Left ventricle myocardium inferior (tissue), 1 donor: ENCODE measurements at regions not wholly inside any gene's neighbourhood (a gene's known extent, or its start where the extent isn't known, plus 50 kb on each side); places are given as distances from the start of the nearest gene placed in this dataset.

ENCODE experiments used
- DNase-seq: peaks from one replicate; pipeline ENCODE4 v3.0.0-alpha.2; 2020
- H3K27ac ChIP-seq: fragments of 200-600 bp; replicated peaks from 2 replicates; pipeline ENCODE4 v1.8.0; 2021
- H3K27me3 ChIP-seq: fragments of 200-600 bp; 2 replicates; pipeline ENCODE4 v1.8.0; 2021; ENCODE audit warnings: low read depth
- H3K36me3 ChIP-seq: fragments of 200-600 bp; 2 replicates; pipeline ENCODE4 v1.8.0; 2021
- H3K4me1 ChIP-seq: fragments of 200-600 bp; 2 replicates; pipeline ENCODE4 v1.8.0; 2021
- H3K4me3 ChIP-seq: fragments of 200-600 bp; 2 replicates; pipeline ENCODE4 v1.8.0; 2021; ENCODE audit warnings: mild to moderate bottlenecking, moderate library complexity
- H3K9me3 ChIP-seq: fragments of 200-600 bp; replicated peaks from 2 replicates; pipeline ENCODE4 v1.8.0; 2021
- CTCF ChIP-seq: fragments of 200-600 bp; IDR thresholded peaks from 2 replicates; pipeline ENCODE4 v1.8.0; 2021; ENCODE audit warnings: antibody characterized with exemption, mild to moderate bottlenecking, borderline replicate concordance
- intact Hi-C: fragments of 100-400 bp; cut with micrococcal nuclease; formaldehyde crosslinking; loops from one replicate; pipeline ENCODE4 v1.11.0; 2022
- donor health status: DM: no; HTN: yes; CAD: no; lungs with severe emphysema.

GRCh38 chrX:78522601-78523000 is 136.5 kb downstream of the RTL3 start:
- no peaks in the 10 kb centered on the region for H3K9me3 ChIP-seq
- intact Hi-C loops: no loop called here
- no peaks in the 10 kb centered on the region for H3K4me1 ChIP-seq
- no peak overlapping the region for H3K27ac ChIP-seq
- TF ChIP-seq CTCF: no peak
- no peaks in the 10 kb centered on the region for H3K27me3 ChIP-seq
- no peak overlapping the region for H3K4me3 ChIP-seq
- H3K36me3 ChIP-seq: no peaks in the 10 kb centered on the region
- no peak for DNase-seq

GRCh38 chrX:78517124-78517523 is 142.0 kb downstream of the RTL3 start:
- no peaks in the 10 kb centered on the region for H3K4me1 ChIP-seq
- no peak for DNase-seq
- no peaks in the 10 kb centered on the region for H3K9me3 ChIP-seq
- intact Hi-C loops: no loop called here
- no peak for TF ChIP-seq CTCF
- no peaks in the 10 kb centered on the region for H3K36me3 ChIP-seq
- H3K27me3 ChIP-seq: no peaks in the 10 kb centered on the region
- no peak overlapping the region for H3K4me3 ChIP-seq
- no peak overlapping the region for H3K27ac ChIP-seq

GRCh38 chrX:78514852-78515251 is 144.3 kb downstream of the RTL3 start:
- intact Hi-C loops: no loop called here
- H3K27me3 ChIP-seq: no peaks in the 10 kb centered on the region
- no peak for TF ChIP-seq CTCF
- H3K9me3 ChIP-seq: no peaks in the 10 kb centered on the region
- H3K27ac ChIP-seq: no peak overlapping the region
- no peaks in the 10 kb centered on the region for H3K36me3 ChIP-seq
- no peaks in the 10 kb centered on the region for H3K4me1 ChIP-seq
- no peak overlapping the region for H3K4me3 ChIP-seq
- no peak for DNase-seq

GRCh38 chrX:78513971-78514738 is 145.0 kb downstream of the RTL3 start:
- TF ChIP-seq CTCF: no peak
- no peak overlapping the region for H3K4me3 ChIP-seq
- H3K4me1 ChIP-seq: no peaks in the 10 kb centered on the region
- no peaks in the 10 kb centered on the region for H3K9me3 ChIP-seq
- intact Hi-C loops: no loop called here
- no peaks in the 10 kb centered on the region for H3K36me3 ChIP-seq
- H3K27me3 ChIP-seq: no peaks in the 10 kb centered on the region
- no peak overlapping the region for H3K27ac ChIP-seq
- no peak for DNase-seq

- no peak overlapping the region for H3K27ac ChIP-seq
- no peaks in the 10 kb centered on the region for H3K4me1 ChIP-seq
- no peaks in the 10 kb centered on the region for H3K9me3 ChIP-seq
- no peaks in the 10 kb centered on the region for H3K27me3 ChIP-seq
- H3K36me3 ChIP-seq: no peaks in the 10 kb centered on the region
- H3K4me3 ChIP-seq: no peak overlapping the region
- TF ChIP-seq CTCF: no peak
- no peak for DNase-seq
- intact Hi-C loops: no loop called here
These were observed 152.9 kb downstream of the RTL3 start for GRCh38 chrX:78506248-78506647.
